ELR (cell line): ENCODE measurements at regions not wholly inside any gene's neighbourhood (a gene's known extent, or its start where the extent isn't known, plus 50 kb on each side); places are given as distances from the start of the nearest gene placed in this dataset.
"Not testable (repeated sequence)": the region's sequence is repeated elsewhere in the genome, so short reads cannot be mapped to it uniquely, and the experiment has no call there.

Experiments
- DNase-seq: peaks from one replicate; pipeline ENCODE4 v3.0.0-alpha.2; 2015; ENCODE audit warnings: low read depth

- DNase-seq, result not testable (repeated sequence)
Observed at GRCh38 chr9:93879662-93880407, 75.3 kb downstream of the BARX1 start.

GRCh38 chr9:93875330-93875729 lies 79.8 kb downstream of the BARX1 start:
- no peak for DNase-seq

- no peak for DNase-seq
Observed at GRCh38 chr9:93874242-93874641, 80.9 kb downstream of the BARX1 start.

GRCh38 chr9:93871286-93871685 lies 83.9 kb downstream of the BARX1 start:
- no peak for DNase-seq

GRCh38 chr9:93869863-93870262 lies 85.3 kb downstream of the BARX1 start:
- no peak for DNase-seq

- no peak for DNase-seq
Observed at GRCh38 chr9:93869088-93869487, 86.1 kb downstream of the BARX1 start.

- no peak for DNase-seq
Observed at GRCh38 chr9:93865716-93866115, 89.4 kb downstream of the BARX1 start.

GRCh38 chr9:93865245-93865644 lies 89.9 kb downstream of the BARX1 start:
- DNase-seq, result no peak

GRCh38 chr9:93864840-93865239 lies 90.3 kb downstream of the BARX1 start:
- no peak for DNase-seq

- no peak for DNase-seq
Observed at GRCh38 chr9:93864032-93864431, 91.1 kb downstream of the BARX1 start.

- no peak for DNase-seq
Observed at GRCh38 chr9:93862877-93863545, 92.1 kb downstream of the BARX1 start.

- no peak for DNase-seq
Observed at GRCh38 chr9:93861736-93862358, 93.3 kb downstream of the BARX1 start.

GRCh38 chr9:93860694-93861658 lies 94.2 kb downstream of the BARX1 start:
- no peak for DNase-seq

- peak; percentile 8 for DNase-seq
Observed at GRCh38 chr9:93859431-93860215, 95.5 kb downstream of the BARX1 start.

- DNase-seq, result no peak
Observed at GRCh38 chr9:93857528-93857927, 97.6 kb downstream of the BARX1 start.

GRCh38 chr9:93852728-93853127 lies 102.4 kb downstream of the BARX1 start:
- no peak for DNase-seq

GRCh38 chr9:93846349-93846748 lies 108.8 kb downstream of the BARX1 start:
- DNase-seq, result no peak

GRCh38 chr9:93843396-93843795 lies 111.8 kb downstream of the BARX1 start:
- no peak for DNase-seq

GRCh38 chr9:93830606-93831005 lies 124.5 kb downstream of the BARX1 start:
- DNase-seq, result no peak

- DNase-seq, result no peak
Observed at GRCh38 chr9:93830012-93830596, 125.1 kb downstream of the BARX1 start.
